ENCODE measurements at regions not wholly inside any gene's neighbourhood (a gene's known extent, or its start where the extent isn't known, plus 50 kb on each side); places are given as distances from the start of the nearest gene placed in this dataset.

DNA sequence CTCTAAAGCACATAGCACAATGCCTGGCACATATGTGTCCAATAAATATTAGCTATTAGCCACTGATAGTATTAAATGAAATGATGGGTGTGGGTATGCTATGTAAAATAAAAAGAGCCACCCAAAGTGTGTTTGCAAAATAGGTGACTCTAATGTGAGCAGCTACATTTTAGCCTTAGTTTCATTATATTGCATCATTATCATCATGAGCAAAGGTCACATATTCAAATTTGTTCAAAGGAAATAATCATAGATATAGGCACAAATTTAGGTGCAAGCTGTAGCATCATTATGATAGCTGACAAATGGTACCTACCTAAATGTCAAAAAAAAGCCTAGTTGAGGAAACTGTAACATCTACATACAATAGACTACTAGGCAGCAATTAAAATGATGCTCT is 373.9 kb upstream of the FGF13 start:
- H3K4me3 ChIP-seq (ENCODE audit: low read depth, low read length): no peak overlapping the region
- TF ChIP-seq, protein P1, sequence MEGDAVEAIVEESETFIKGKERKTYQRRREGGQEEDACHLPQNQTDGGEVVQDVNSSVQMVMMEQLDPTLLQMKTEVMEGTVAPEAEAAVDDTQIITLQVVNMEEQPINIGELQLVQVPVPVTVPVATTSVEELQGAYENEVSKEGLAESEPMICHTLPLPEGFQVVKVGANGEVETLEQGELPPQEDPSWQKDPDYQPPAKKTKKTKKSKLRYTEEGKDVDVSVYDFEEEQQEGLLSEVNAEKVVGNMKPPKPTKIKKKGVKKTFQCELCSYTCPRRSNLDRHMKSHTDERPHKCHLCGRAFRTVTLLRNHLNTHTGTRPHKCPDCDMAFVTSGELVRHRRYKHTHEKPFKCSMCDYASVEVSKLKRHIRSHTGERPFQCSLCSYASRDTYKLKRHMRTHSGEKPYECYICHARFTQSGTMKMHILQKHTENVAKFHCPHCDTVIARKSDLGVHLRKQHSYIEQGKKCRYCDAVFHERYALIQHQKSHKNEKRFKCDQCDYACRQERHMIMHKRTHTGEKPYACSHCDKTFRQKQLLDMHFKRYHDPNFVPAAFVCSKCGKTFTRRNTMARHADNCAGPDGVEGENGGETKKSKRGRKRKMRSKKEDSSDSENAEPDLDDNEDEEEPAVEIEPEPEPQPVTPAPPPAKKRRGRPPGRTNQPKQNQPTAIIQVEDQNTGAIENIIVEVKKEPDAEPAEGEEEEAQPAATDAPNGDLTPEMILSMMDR (IDR thresholded peaks at IDR 0.05; ENCODE audit: low read depth, low read length): no peak

- no peak overlapping the region for H3K4me3 ChIP-seq (ENCODE audit: low read depth, low read length)
- TF ChIP-seq, protein P1 (IDR thresholded peaks at IDR 0.05; ENCODE audit: low read depth, low read length): no peak
Measured at GRCh38 chrX:139083191-139083590, 371.7 kb upstream of the FGF13 start.

DNA sequence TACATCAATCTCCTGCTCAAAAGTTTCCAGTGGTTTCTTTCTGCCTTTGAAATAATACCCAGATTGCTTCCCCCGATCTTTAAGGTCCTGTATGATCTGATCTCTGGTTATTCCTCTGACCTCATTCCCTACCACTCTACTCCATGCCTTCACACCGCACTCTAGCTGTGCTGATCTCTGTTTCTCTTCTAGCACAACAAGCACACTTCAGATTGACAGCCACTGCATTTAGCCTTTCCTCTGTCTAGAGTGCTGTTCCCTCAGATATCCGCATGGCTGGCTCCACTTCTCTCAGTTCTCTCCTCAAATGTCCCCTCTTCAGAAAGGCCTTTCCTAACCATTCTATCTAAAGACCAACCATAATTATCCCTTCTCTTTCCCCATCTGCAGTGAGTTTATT is 370.4 kb upstream of the FGF13 start:
- TF ChIP-seq, protein P1 (IDR thresholded peaks at IDR 0.05; ENCODE audit: low read depth, low read length): no peak
- H3K4me3 ChIP-seq (ENCODE audit: low read depth, low read length): no peak overlapping the region

DNA sequence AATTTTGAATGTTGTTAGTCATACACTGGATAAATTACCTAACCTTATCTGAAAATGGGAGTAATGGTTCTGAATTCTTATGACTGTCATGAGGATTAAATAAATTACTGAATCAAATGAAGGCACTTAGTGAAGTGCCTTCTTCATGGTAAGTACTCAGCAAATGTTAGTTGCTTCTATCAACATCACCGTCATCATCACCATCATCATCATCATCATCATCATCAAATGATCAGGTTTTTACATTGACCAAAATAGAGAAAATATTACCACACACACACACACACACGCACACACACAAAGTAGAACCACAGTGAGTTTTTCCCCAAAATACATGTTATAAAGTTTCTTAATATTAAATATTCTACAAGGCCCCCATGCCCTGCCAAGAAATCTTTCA is 368.3 kb upstream of the FGF13 start:
- H3K4me3 ChIP-seq (ENCODE audit: low read depth, low read length): no peak overlapping the region
- TF ChIP-seq, protein P1 (IDR thresholded peaks at IDR 0.05; ENCODE audit: low read depth, low read length): no peak

GRCh38 chrX:139078761-139079280 is 367.3 kb upstream of the FGF13 start:
- H3K4me3 ChIP-seq (ENCODE audit: low read depth, low read length): no peak overlapping the region
- TF ChIP-seq, protein P1 (IDR thresholded peaks at IDR 0.05; ENCODE audit: low read depth, low read length): no peak

DNA sequence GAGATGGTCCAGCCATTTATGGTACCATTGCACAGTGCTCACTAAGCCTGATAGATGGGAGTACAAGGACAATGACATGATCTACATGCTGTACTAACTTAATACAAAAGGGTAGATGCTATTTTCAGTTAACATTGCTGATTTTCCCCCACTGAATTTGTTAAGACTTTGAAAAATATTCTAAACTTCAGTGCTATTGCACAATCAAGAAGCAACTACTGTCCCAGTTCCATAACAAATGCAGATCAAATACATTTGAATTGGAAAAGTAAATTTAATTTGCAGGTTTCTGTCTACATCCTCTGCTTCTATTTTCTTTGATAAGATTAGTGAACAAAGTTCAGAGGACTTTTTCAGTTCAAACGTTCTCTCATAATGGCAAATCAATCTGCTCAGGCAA is 366.8 kb upstream of the FGF13 start:
- H3K4me3 ChIP-seq (ENCODE audit: low read depth, low read length): no peak overlapping the region
- TF ChIP-seq, protein P1 (IDR thresholded peaks at IDR 0.05; ENCODE audit: low read depth, low read length): no peak

DNA sequence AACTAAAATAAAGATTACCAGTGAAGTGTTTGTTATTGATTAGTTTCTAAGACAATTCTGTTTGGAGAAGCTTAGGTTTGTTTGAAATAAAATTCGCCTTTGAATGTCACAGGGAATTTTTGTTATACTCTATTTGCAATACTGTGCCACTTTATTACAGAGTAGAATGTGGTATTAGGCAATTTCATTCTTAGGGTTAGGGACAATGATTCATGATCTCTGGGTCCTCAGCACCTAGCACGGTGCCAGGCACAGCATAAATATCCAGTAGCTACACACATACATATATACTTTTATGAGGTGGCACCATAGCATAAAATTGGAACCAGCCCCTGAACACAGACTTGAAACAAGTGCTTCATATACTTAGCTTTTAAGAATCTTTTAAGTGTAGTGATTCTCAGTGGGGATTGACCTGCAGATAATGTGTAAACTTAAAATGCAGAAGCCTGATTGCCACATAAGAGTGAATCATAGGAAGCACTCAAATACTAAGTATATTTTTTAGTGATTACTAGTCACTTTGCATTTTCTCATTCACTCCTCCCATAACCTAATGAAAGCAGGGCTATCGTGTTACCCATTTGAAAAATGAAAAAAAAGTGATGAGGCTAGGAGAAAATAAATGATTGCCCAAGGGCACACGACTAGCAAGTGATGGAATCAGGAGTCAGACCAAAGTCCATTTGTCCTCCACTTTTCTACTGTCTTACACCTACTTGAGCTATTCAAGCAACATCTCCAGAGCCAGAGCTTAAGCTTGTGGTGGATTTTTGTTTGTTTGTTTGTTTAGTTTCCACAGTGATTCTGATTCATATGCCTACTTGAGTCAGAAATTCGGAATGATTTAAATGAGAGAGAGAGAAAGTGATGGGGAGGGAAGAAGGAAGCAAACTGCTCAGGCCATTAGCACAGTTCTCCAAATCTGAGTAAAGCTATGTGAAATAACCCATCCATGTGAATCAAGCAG is 366.0 kb upstream of the FGF13 start:
- TF ChIP-seq, protein P1 (IDR thresholded peaks at IDR 0.05; ENCODE audit: low read depth, low read length): no peak
- no peak overlapping the region for H3K4me3 ChIP-seq (ENCODE audit: low read depth, low read length)

Data from WI38 (cell line).